NT2/D1 (cell line): ENCODE measurements at regions not wholly inside any gene's neighbourhood (a gene's known extent, or its start where the extent isn't known, plus 50 kb on each side); places are given as distances from the start of the nearest gene placed in this dataset.

ENCODE experiments used
- SUZ12 ChIP-seq: IDR thresholded peaks from 2 replicates; pipeline ENCODE4 v1.6.1; 2011; ENCODE audit not compliant: insufficient read length, insufficient read depth; ENCODE audit errors: extremely low read depth
- YY1 ChIP-seq: IDR thresholded peaks from 2 replicates; pipeline ENCODE4 v1.6.1; 2011; ENCODE audit not compliant: insufficient read length, insufficient read depth

GRCh38 chr4:95637043-95637600 lies 88.3 kb upstream of the UNC5C start:
- TF ChIP-seq YY1 (no peak), SUZ12 (no peak)
